Vagina (tissue), 2 donors: ENCODE measurements at regions not wholly inside any gene's neighbourhood (a gene's known extent, or its start where the extent isn't known, plus 50 kb on each side); places are given as distances from the start of the nearest gene placed in this dataset.

Experiments used
- POLR2A ChIP-seq, 2 donors: fragments of 450-650 bp; IDR thresholded peaks; one replicate each; pipeline ENCODE4 v1.6.1; 2017; ENCODE audit warnings: antibody characterized with exemption in 2 of 2, mild to moderate bottlenecking in 2 of 2, moderate library complexity in 2 of 2
- TF ChIP-seq, protein P1 (sequence below), 3 experiments: fragments of 450-650 bp in 2 of 3; fragments of 200-600 bp in 1 of 3; sonication (generic) in 1 of 3; IDR thresholded peaks; one replicate each; pipeline ENCODE4 v1.5.1; 2017 to 2019; ENCODE audit warnings: antibody characterized with exemption in 3 of 3, mild to moderate bottlenecking in 2 of 3, moderate library complexity in 2 of 3

DNA sequence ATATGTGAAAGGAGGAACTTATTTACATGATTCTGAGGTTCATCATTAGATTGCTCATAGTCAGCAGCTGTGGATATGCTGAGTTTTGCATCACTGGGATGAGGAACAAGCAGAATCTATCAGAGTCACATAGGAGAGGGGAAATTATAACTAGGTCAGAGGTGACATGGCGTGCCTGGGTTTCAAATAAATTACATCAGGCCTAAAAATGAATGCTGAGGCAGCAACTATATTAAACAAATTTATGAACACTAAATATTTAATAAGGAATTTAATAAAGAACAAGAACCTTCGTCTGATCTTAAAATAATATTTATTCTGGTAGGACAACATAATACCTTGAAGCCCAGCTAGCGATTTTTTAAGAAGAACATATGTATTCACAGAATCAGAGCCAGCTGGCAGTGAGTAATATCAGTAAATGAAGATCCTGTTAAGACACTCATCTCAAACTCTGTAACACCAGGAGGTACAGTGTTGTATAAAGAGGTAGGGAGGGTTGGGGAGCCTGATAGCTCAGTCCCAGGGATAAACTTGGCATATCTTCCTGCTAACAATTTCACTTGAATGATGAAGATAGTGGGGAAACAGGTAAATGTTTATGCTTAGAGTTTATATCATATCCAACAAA is 60.9 kb upstream of the HS3ST1 start:
- TF ChIP-seq, protein P1, sequence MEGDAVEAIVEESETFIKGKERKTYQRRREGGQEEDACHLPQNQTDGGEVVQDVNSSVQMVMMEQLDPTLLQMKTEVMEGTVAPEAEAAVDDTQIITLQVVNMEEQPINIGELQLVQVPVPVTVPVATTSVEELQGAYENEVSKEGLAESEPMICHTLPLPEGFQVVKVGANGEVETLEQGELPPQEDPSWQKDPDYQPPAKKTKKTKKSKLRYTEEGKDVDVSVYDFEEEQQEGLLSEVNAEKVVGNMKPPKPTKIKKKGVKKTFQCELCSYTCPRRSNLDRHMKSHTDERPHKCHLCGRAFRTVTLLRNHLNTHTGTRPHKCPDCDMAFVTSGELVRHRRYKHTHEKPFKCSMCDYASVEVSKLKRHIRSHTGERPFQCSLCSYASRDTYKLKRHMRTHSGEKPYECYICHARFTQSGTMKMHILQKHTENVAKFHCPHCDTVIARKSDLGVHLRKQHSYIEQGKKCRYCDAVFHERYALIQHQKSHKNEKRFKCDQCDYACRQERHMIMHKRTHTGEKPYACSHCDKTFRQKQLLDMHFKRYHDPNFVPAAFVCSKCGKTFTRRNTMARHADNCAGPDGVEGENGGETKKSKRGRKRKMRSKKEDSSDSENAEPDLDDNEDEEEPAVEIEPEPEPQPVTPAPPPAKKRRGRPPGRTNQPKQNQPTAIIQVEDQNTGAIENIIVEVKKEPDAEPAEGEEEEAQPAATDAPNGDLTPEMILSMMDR (IDR thresholded peaks at IDR 0.05), result no peak
- TF ChIP-seq POLR2A (IDR thresholded peaks at IDR 0.05), result no peak
